Heart left ventricle (tissue), 16 donors: ENCODE measurements at regions not wholly inside any gene's neighbourhood (a gene's known extent, or its start where the extent isn't known, plus 50 kb on each side); places are given as distances from the start of the nearest gene placed in this dataset.
A peak's percentile ranks its signal among the peaks of the same experiment; 100 is the strongest.
"Not testable (repeated sequence)": the region's sequence is repeated elsewhere in the genome, so short reads cannot be mapped to it uniquely, and the experiment has no call there.

Source experiments
- ATAC-seq, 4 donors: fragments of 200-7000 bp; cut with Tn5 transposase; one replicate each; pipeline ENCODE4 v1.9.1; 2020 to 2022; ENCODE audit warnings: moderate library complexity in 4 of 4, mild to moderate bottlenecking in 3 of 4, moderate number of reproducible peaks in 1 of 4
- DNase-seq, 5 donors: peaks; one replicate each; pipeline ENCODE4 v3.0.0-alpha.2; 2020
- H3K27ac ChIP-seq, 12 donors: fragments of 200-600 bp; sonication (generic) in 4 of 12; one replicate each; pipeline versions ENCODE4 v1.5.0 to v1.8.0; 2016 to 2022; ENCODE audit warnings: mild to moderate bottlenecking in 2 of 12
- H3K27me3 ChIP-seq, 9 donors: fragments of 200-600 bp; sonication (generic) in 2 of 9; one replicate each; pipeline versions ENCODE4 v1.5.1 to v1.8.0; 2016 to 2022; ENCODE audit warnings: mild to moderate bottlenecking in 3 of 9
- H3K36me3 ChIP-seq, 9 donors: fragments of 200-600 bp; sonication (generic) in 2 of 9; one replicate each; pipeline versions ENCODE4 v1.5.0 to v1.8.0; 2018 to 2022; ENCODE audit warnings: mild to moderate bottlenecking in 2 of 9
- H3K4me1 ChIP-seq, 12 donors: fragments of 200-600 bp; sonication (generic) in 4 of 12; one replicate each; pipeline versions ENCODE4 v1.5.0 to v1.8.0; 2016 to 2022; ENCODE audit warnings: mild to moderate bottlenecking in 3 of 12
- H3K4me3 ChIP-seq, 12 donors: fragments of 200-600 bp; sonication (generic) in 4 of 12; one replicate each; pipeline versions ENCODE4 v1.5.0 to v1.8.0; 2017 to 2022; ENCODE audit warnings: mild to moderate bottlenecking in 9 of 12, moderate library complexity in 4 of 12
- H3K9me3 ChIP-seq, 12 donors: fragments of 200-600 bp; sonication (generic) in 4 of 12; one replicate each; pipeline versions ENCODE4 v1.5.0 to v1.8.0; 2016 to 2022; ENCODE audit warnings: mild to moderate bottlenecking in 1 of 12
- CTCF ChIP-seq, 12 donors: fragments of 200-600 bp; sonication (generic) in 4 of 12; IDR thresholded peaks; one replicate each; pipeline versions ENCODE4 v1.5.0 to v1.8.0; 2018 to 2022; ENCODE audit warnings: antibody characterized with exemption in 12 of 12, mild to moderate bottlenecking in 5 of 12
- WGBS, 4 donors: extraction: QIAGEN DNeasy Blood & Tissue Kit in 2 of 4; methylation state at CpG; one replicate each; pipeline versions ENCODE4 v1.1.5 to v1.1.7; 2013 to 2018; 5-methylcytosine and 5-hydroxymethylcytosine counted together
- intact Hi-C, 10 donors: fragments of 100-400 bp; cut with DNase I; formaldehyde crosslinking; loops; one replicate each; pipeline versions ENCODE4 v1.11.1 to v1.14.2; 2022
- donor health status: ischemic (EF 13 %, LVEDD 7.1; RV severe dilation, severe dysfunction).
- donor health status: healthy with polysubstance abuse.
- donor health status: DM: no; HTN: yes; CAD: no.
- donor health status: DM: no; HTN: no; CAD: no.
- donor health status: ischemic (EF 25% LVEDD 6.9; RV normal size, moderate dysfunction).
- donor health status: ischemic (EF 25% LVEDD 5.7; RV mildly dilated, moderate dysfunction).
- donor health status: healthy.
- donor health status: DM: yes; HTN: yes; CAD: no.
- donor health status: ischemic (EF 35%, LVEDD 5.7; RV mildly dilated, moderate dysfunction).
- donor health status: nonischemic (EF 11% LVEDD 7.7; RV severe dilation, severe dysfunction).
- donor health status: DM: yes; HTN: yes; CAD: no.
- donor health status: PGD.
- donor health status: ischemic (EF 29% LVEDD 5.4; RV normal size, mild dysfunction).
- donor health status: nonischemic (EF 23%, LVEDD 6.1; RV moderate dilation, normal function).

DNA sequence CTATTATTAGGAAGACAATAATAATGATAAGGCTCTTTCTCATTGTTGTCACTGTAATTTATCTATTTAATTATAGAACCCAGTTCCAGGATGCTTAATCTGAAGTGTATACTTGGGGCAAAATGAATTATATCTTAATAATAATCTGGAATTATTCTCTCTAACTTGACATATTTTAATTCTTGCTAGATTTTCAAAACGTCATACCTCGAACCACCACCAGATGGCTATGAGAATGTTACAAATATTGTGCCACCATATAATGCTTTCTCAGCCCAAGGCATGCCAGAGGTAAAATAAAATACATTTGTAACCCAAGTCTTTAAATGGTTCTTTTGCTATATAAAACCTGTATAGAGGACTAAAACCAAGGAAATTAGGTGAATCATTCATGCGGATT lies 4849.3 kb upstream of the OR11H1 start:
- H3K4me1 ChIP-seq, ATAC-seq, H3K36me3 ChIP-seq, H3K9me3 ChIP-seq, H3K27me3 ChIP-seq, H3K4me3 ChIP-seq, intact Hi-C loops, H3K27ac ChIP-seq, DNase-seq: not testable (repeated sequence)
- 11 to 22% (median 15%) methylated on average over 3 of the region's 3 CpGs for WGBS, 4 donors
- peak in 1 of 12 donors; percentile 7 for TF ChIP-seq CTCF (IDR thresholded peaks at IDR 0.05)

DNA sequence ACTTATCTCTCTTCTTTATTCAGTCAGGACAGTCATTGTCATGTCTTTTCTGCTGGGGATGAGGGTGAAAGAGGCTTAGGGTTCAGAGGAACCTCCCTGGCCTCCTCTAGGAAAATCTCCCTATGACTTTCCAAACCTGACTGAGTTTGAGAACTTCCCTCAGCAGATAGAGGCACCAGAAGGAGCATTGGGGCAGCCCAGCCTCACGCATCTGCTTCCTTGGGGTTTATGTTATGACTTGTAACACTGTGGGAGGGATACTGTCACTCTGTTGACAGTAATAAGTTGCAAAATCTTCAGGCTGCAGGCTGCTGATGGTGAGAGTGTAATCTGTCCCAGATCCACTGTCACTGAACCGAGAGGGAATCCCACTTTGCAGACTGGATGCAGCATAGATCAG lies 4842.6 kb upstream of the OR11H1 start:
- H3K27me3 ChIP-seq, H3K27ac ChIP-seq, DNase-seq, ATAC-seq, H3K9me3 ChIP-seq, H3K36me3 ChIP-seq, H3K4me1 ChIP-seq, intact Hi-C loops, H3K4me3 ChIP-seq: not testable (repeated sequence)
- 67 to 80% methylated on average over 1 of the region's 2 CpGs; no CpG with 5 or more reads in 2 of the 4 donors for WGBS, 4 donors

DNA sequence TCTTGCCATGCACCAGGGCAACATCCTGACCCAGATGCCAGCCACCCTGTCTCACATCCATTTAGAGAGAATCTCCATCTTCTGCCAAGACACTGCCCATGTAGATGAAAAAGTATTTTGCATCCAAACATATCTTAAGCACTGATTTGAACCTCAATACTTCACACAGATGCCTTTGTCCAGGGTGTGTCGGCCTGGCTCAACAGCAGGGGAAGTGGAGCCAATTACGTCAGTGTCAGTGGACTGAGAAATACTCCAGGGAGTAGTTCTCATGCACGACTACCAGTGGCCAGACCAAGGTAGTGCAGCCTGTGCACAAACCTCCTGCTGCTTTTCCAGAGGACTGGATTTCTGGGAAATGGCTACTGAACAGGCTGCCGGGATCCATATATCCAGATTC lies 4840.7 kb upstream of the OR11H1 start:
- ATAC-seq, intact Hi-C loops, H3K27ac ChIP-seq, H3K4me1 ChIP-seq, H3K4me3 ChIP-seq, H3K27me3 ChIP-seq, H3K36me3 ChIP-seq: not testable (repeated sequence)
- peak in 3 of 12 donors; percentile 16 to 28 (median 21) for TF ChIP-seq CTCF (IDR thresholded peaks at IDR 0.05)
- WGBS, 4 donors = 17 to 52% (median 45%) methylated on average over 3 to 4 of the region's 4 CpGs
- peaks cover 0 to 12% (median 0%) of the 10 kb centered on the region in 12 donors for H3K9me3 ChIP-seq
- peak in 4 of 5 donors; percentile 28 to 68 (median 52) for DNase-seq

GRCh38 chr22:10698836-10699235 lies 4829.2 kb upstream of the OR11H1 start:
- H3K9me3 ChIP-seq, intact Hi-C loops, H3K27ac ChIP-seq, DNase-seq, H3K27me3 ChIP-seq, H3K36me3 ChIP-seq, H3K4me1 ChIP-seq, ATAC-seq, H3K4me3 ChIP-seq: not testable (repeated sequence)
- 65 to 78% (median 73%) methylated on average over 44 to 45 of the region's 45 CpGs for WGBS, 4 donors

DNA sequence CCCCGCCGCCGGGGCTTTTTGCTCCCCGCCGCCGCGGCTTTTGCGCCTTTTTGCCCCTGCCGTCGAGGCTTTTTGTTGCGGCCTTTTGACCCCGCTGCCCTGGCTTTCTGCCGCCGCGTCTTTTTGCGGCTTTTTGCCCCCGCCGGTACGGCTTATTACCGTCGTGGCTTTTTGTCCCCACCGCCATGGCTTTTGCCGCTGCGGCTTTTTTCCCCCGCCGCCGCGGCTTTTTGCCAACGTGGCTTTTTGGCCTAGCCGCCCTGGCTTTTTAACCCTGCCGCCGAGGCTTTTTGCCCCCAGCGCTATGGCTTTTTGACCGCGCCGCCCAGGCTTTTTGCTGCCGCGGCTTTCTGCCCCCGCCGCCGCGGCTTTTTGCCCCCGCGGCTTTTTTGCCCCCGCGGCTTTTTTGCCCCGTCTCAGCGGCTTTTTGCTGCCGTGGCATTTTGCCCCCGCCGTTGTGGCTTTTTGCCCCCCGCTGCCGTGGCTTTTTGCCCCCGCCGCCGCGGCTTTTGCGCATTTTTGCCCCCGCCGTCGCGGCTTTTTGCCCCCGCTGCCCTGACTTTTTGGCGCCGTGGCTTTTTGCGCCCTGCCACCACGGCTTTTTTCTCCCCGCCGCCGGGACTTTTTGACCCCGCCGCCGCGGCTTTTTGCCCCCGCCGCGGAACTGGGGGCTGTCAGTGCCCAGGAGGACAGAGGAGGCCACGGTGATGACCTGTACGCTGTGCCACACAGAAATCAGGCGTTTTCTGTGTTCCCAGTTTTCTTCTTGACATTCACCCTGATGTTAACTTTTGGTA lies 4828.5 kb upstream of the OR11H1 start:
- H3K36me3 ChIP-seq, H3K27me3 ChIP-seq, H3K4me1 ChIP-seq, H3K27ac ChIP-seq, intact Hi-C loops, H3K4me3 ChIP-seq, ATAC-seq, H3K9me3 ChIP-seq: not testable (repeated sequence)
- peak in 1 of 5 donors; percentile 35 for DNase-seq
- 64 to 76% (median 69%) methylated on average over 68 to 78 of the region's 80 CpGs for WGBS, 4 donors

DNA sequence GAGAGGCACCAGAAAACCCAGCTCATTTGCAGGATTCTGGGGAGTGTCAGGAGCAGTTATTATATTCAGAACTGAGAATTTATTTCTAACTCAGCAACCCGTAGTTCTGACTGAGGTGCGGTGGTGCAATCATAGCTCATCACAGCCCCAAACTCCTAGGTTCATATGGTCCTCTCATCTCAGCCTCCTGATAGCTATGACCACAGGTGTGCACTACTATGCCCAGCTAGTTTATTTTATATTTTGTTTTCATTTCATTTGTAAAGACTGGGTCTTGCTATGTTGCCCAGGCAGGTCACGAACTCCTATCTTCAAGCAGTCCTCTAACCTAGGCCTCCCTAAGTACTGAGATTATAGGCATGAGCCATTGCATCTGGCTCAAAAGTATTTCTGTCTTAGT lies 4819.8 kb upstream of the OR11H1 start:
- DNase-seq, H3K4me1 ChIP-seq, intact Hi-C loops, H3K27ac ChIP-seq, H3K4me3 ChIP-seq, H3K36me3 ChIP-seq, H3K27me3 ChIP-seq: not testable (repeated sequence)
- H3K9me3 ChIP-seq = peaks cover 0 to 15% (median 0%) of the 10 kb centered on the region in 12 donors
- WGBS, 4 donors = 54 to 80% (median 69%) methylated on average over 1 to 3 of the region's 3 CpGs
- peak in 1 of 4 donors; percentile 38 for ATAC-seq

- H3K9me3 ChIP-seq = peaks cover 0 to 38% (median 0%) of the 10 kb centered on the region in 12 donors
- H3K27ac ChIP-seq, ATAC-seq, intact Hi-C loops, H3K36me3 ChIP-seq, H3K4me3 ChIP-seq, DNase-seq, H3K27me3 ChIP-seq, H3K4me1 ChIP-seq: not testable (repeated sequence)
- WGBS, 4 donors = 36 to 43% (median 41%) methylated on average over 4 of the region's 4 CpGs
These were observed 4817.1 kb upstream of the OR11H1 start for GRCh38 chr22:10710923-10711322.

DNA sequence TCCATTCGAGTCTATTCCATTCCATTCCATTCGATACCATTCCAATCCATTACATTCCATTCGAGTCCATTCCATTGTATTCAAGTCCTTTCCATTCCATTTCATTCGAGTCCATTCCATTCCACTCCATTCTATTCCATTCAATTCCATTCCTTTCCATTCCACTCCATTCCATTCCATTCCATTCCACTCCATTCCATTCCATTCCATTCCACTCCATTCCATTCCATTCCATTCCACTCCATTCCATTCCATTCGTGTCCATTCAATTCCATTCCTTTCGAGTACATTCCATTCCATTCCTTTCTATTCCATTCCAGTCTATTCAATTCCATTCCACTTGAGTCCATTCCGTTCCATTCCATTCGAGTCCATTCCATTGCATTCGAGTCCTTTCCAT lies 4805.2 kb upstream of the OR11H1 start:
- H3K27ac ChIP-seq, intact Hi-C loops, H3K4me1 ChIP-seq, H3K27me3 ChIP-seq, H3K36me3 ChIP-seq, DNase-seq, H3K4me3 ChIP-seq: not testable (repeated sequence)
- H3K9me3 ChIP-seq = peaks cover 0 to 94% (median 26%) of the 10 kb centered on the region in 12 donors
- ATAC-seq = peak in 2 of 4 donors; percentile 16 to 18
- WGBS, 4 donors = 53 to 57% (median 56%) methylated on average over 9 of the region's 9 CpGs

GRCh38 chr22:10723966-10724365 lies 4804.0 kb upstream of the OR11H1 start:
- H3K27me3 ChIP-seq, H3K4me3 ChIP-seq, ATAC-seq, H3K36me3 ChIP-seq, H3K4me1 ChIP-seq, DNase-seq, H3K27ac ChIP-seq, intact Hi-C loops: not testable (repeated sequence)
- WGBS, 4 donors = 49 to 54% (median 53%) methylated on average over 8 of the region's 8 CpGs
- H3K9me3 ChIP-seq = peaks cover 0 to 96% (median 28%) of the 10 kb centered on the region in 12 donors
